ENCODE measurements at regions not wholly inside any gene's neighbourhood (a gene's known extent, or its start where the extent isn't known, plus 50 kb on each side); places are given as distances from the start of the nearest gene placed in this dataset.
"Not testable (repeated sequence)": the region's sequence is repeated elsewhere in the genome, so short reads cannot be mapped to it uniquely, and the experiment has no call there.

DNA sequence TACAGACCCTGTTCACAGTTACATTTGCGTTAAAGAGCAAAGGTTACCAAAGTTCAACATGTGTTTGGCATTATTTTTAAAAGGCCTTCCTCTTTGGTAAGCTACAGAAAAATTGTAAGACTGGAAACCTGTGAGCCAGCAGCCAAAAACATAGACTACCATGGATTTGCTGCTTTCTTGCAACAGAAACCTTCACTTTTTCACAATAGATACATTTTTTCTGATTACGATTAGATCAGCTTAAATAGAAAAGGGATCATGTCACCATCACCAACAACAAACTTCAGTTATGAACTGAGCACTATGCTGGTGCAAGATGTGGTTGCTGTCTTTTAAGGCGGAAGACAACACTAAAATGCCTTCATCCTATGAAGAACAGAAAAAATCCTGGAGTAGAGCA is 112.3 kb upstream of the MARCKS start:
- DNase-seq: no peak

DNA sequence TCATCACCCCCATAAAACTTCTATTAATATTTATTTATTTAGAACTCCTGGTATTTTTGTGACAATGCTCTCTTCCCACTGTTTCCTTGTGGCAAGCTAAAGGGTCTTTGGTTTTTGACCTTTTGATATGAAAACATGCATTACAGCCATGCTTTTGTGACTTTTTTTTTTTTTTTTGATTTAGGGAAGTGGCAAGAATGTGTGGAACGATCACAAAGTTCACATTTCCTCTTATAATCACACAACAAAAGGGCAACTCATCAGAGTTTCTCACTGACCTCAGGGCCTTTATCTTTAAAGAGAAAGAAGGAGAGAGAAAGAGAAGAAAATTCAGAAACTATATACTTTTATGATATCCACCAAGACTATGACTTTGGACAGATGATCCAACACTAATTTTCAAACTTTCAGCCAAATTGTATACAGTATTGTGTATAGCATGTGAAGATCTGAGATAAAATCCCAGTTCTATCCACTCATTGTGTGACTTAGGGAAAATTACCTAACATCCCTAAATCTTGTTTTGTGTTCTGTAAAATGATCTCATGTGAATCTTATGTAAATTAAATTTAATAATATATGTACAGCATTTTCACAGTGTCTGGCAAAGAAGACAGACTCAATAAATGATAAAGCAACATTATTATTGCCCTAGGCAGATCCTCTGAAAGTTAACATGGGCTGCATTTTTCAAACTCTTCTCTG is 106.8 kb upstream of the MARCKS start:
- no peak for DNase-seq

- no peak for DNase-seq
Measured at GRCh38 chr6:113754291-113754690, 102.9 kb upstream of the MARCKS start.

DNA sequence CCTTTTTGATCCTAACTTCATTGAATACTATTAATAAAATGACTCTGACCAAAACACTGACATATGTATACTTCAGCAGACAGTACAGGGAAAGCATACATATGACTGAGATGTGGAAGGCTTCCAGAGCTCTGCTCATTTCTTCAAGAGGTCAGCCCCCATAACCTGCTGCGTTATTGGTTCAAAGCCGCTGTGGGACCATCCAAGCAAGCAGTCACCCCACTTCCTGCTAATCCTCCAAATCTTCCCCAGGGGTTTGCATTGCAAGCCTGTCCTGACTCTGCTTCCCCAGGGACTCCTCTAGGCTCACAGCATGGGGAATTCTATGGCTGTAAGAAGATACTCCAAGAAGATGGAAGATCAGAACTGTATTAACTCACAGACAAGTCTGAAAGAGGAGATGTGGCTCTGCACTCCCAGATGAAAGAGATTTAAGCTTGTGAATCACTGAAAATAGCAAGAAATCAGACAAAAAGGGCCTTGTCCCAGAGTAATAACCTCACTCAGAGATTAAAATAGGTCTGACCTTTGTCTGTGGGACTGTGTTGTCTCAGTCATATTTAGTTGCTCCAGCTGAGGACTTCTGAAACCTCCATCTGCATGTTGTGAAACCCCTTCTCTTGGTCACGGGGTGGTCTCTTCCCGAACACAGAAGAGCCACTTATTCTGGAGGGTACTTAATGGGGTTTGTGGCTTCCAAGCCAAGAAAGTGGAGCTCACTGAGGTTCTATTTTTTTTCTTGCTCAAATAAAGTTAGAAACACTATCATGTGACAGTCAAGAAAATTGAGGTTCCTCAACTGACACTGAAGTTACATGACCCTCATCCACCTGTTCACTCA is 101.5 kb upstream of the MARCKS start:
- no peak for DNase-seq

- DNase-seq: no peak
Measured at GRCh38 chr6:113756290-113756665, 100.9 kb upstream of the MARCKS start.

DNA sequence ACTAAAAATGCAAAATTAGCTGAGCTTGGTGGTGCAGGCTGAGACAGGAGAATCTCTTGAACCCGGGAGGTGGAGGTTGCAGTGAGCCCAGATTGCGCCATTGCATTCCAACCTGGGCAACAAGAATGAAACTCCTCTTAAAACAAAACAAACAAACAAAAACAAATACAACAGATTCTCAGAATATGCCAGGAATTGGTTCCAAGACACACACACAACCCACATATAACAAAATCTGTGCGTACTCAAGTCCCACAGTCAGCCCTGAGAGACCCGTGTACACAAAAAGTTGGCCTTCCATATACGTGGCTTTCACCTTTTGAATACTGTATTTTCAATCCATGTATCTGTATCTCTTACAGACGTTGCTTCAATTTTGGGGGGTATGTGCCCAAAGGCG is 98.9 kb upstream of the MARCKS start:
- DNase-seq: no peak

DNA sequence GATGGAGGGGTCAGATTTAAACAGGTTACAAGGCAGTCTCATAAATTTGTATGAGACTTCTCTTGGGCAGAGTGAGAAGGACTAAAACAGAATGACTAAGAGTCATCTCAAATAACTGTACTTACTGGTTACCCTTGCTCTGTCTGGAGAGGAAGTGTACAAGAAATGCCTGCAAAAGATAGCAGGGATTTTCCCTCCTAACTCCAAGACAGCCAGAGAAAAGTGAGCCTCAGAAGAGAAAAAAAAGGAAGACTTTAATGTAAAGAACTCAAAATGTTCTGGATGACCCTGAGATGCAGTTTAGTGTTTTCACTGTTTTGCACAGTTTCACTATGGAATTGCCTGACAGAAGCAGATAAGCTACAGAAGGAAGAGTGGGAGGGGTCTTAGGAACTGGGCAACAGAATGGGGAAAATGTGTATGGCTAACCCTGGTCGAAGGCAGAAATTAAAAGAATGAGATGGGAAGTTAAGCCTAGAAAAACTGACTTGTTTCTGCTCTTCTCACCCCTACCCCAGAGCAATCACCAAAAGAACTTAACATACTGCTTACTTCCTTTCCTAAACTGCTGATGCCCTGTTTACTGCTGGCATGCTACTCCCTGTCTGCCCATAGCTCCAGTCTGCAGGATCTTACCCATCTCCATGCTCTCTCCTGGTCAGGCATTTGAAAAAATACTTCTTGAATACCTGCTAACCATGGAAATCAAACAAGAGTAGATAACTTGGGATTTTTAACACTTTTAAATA is 98.1 kb upstream of the MARCKS start:
- DNase-seq: no peak

- DNase-seq: no peak
Measured at GRCh38 chr6:113762641-113763040, 94.5 kb upstream of the MARCKS start.

DNA sequence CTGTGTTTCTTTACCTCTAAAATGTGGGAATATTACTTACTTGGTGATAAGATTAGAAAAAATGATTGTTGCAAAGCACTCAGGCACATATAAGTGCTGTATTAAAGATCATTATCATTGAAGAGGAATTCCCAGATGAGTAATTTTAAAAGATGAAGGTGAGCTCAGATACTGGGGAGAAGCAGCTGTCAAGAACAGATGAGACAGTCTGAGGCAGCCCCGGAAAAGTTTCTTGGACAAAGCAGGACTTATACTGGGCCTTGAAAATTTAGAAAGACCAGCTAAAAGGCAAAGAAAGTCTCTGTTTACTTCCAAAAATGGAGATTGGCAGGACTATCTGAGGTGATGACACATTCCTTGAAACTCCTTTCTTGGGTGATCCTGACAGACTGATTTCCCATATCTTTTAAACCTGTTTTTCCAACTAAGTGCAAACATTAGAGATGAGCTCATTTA is 93.8 kb upstream of the MARCKS start:
- no peak for DNase-seq

DNA sequence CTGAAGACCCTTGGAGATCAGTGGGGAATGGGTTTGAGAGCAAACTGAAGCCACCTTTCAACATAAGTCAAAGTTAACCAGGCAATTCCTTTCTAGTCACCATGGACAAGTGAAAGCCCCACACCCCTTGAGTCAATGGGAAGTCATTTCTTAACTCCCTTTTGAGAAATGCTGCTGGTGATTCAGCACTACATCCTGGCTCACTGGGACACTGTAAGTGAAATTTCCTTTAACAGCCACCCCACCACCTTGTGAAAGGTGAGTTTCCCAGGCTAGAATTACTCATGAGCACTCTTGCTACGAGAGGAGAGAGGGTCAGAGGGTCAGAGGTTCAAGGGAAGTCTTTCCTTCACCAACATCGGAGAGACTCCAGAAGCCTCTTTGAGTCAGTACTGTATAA is 93.3 kb upstream of the MARCKS start:
- no peak for DNase-seq

- no peak for DNase-seq
Measured at GRCh38 chr6:113765909-113766308, 91.2 kb upstream of the MARCKS start.

GRCh38 chr6:113767985-113768384 is 89.2 kb upstream of the MARCKS start:
- no peak for DNase-seq

- DNase-seq: no peak
Measured at GRCh38 chr6:113772961-113773360, 84.2 kb upstream of the MARCKS start.

DNA sequence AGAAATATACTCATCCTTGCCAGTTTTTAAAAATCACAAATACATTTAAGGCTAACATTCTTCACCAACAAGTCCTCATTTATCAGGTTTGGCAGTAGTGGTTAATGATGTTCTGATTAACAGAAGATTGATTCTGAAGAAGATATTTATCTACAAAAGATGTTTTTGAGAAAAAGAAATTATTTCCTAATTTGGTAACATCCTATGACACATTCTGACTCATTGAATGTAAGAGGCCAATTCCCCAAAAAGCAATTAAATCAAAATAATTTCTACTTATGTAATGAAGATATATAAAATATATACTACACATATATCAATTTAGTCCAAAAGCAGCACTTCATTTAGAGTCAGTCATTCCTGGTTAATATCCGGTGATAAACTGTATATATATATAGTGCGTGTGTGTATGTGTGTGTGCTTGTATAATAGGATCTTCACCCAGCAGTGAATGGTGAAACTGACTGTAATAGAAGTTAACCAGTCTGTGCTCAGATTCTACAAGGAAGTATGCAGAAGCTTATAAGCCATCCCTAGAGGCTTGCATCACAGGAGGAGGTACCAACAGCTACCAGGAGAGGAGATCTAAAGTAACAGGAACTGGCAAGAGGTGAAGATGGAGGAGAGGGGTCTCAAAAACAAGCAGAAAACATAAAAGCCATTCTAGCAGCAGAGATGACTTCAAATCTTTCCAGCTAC is 82.9 kb upstream of the MARCKS start:
- DNase-seq: no peak

- no peak for DNase-seq
Measured at GRCh38 chr6:113776998-113777397, 80.1 kb upstream of the MARCKS start.

- DNase-seq: no peak
Measured at GRCh38 chr6:113777601-113778000, 79.5 kb upstream of the MARCKS start.

- DNase-seq: no peak
Measured at GRCh38 chr6:113779656-113780055, 77.5 kb upstream of the MARCKS start.

DNA sequence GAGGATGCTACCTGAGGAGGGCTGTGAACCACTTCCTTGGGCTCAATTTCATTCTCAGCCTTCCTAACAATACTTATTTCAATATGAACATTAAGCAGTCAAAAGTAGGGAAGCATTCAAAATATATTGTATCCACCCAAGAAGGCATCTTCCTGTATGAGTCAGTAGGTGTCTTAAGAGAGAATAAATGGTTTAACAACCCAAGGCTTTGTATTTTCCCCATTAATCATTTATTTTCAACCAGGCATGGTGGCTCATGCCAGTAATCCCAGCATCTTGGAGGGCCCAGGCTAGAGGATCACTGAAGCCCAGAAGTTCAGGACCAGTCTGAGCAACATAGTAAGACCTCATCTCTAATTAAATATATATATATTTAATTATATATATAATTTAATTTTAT is 74.5 kb upstream of the MARCKS start:
- no peak for DNase-seq

GRCh38 chr6:113786168-113786567 is 71.0 kb upstream of the MARCKS start:
- no peak for DNase-seq

DNA sequence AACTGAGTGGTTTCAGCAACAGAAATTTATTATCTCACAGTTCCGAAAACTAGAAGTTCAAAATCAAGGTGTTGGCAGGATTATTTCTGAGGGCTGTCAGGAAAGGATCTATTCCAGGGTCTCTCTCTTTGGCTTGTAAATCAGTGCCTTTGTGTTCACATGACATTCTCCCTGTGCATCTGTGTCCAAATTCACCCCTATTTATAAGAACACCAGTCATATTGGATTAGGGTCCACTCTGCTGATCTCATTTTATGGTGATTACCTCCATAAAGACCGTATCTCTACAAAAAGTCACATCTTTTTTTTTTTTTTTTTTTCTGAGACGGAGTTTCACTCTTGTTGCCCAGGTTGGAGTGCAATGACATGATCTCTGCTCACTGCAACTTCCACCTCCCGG is 68.6 kb upstream of the MARCKS start:
- no peak for DNase-seq

DNA sequence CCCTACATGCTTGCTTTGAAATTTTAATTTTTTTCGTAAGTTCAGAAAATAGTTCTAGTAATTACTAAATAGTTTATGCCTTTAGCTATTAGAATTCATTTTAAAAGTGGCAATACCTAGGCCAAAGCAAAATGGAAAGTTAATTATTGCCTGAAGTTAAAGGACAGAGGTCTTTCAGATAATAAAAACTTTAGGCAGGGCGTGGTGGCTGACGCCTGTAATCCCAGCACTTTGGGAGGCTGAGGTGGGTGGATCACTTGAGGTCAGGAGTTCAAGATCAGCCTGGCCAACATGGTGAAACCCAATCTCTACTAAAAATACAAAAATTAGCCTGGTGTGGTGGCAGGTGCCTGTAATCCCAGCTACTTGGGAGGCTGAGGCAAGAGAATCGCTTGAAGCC is 65.9 kb upstream of the MARCKS start:
- DNase-seq: not testable (repeated sequence)

DNA sequence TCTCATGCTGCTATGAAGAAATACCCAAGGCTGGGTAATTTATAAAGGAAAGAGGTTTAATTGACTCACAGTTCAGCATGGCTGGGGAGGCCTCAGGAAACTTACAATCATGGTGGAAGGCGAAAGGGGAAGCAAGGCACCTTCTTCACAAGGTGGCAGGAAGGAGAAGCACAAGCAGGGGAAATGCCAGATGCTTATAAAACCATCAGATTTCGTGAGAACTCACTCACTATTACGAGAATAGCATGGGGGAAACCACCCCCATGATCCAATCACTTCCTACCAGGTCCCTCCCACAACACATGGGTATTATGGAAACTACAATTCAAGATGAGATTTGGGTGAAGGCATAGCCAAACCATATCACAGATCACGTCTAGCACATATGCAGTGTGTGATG is 61.8 kb upstream of the MARCKS start:
- DNase-seq: not testable (repeated sequence)

- no peak for DNase-seq
Measured at GRCh38 chr6:113796038-113796437, 61.1 kb upstream of the MARCKS start.

Measured in stimulated activated CD4-positive, alpha-beta T cell treated with anti-CD3 and anti-CD28 coated beads, Interleukin-1b, Interleukin-23, amount 100 ng/mL, for 48 hours (primary cell).